CD4-positive, alpha-beta T cell treated with Interleukin-21 for 1 hour (primary cell): ENCODE measurements at regions not wholly inside any gene's neighbourhood (a gene's known extent, or its start where the extent isn't known, plus 50 kb on each side); places are given as distances from the start of the nearest gene placed in this dataset.

Experiments
- DNase-seq: peaks from one replicate; pipeline ENCODE4 v3.0.0-alpha.2; 2020

DNA sequence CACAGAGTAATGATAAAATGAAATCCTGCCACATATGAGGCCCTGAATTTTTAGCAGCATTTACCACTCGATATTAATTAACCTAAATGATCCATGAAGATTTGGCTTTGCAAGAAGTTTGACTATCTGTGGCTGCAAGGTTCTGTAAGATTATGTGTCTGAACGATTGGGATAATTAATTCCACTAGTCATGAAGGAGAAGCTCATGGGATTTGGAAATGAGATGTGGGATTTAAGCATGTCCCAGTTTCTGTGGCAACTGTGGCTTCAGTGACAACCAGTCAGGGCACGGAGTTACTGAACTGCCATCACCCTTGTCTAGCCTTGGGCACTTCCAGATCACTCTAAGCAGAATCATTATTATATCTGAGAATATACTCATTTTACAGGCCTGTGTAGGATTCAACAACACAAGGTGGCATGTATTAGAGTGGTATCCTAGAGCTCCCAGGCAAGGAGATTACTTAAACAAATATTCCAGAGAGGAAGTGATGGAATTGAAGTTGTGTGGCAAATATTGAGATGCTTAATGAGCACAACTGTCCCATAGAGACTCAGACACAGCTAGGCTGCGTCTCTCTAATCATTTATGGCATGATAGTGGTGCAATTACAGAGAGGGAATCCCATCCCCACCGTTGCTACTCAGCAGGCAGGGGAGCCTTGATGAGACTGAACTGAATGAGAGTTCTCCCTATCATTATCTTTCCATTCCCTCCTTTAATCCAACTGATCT, 205.0 kb upstream of the KRR1 start:
- DNase-seq, result no peak

DNA sequence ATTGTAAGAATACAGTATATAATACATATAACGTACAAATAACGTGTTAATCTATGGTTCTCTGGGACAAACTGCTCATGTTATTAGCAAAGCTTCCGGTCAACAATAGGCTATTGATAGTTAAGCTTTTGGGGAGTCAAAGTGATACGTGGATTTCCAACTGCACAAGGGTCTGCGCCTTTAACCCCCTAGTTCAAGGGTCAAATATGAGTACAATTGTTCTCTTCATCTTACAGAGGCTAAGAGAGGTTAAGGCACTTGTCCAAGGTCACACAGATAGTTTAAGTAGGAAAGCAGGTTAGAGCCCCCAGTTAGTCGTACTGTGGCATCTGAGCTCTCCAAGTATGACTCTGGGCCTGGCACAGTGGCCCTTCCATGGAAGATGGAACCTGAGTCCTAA, 204.3 kb upstream of the KRR1 start:
- no peak for DNase-seq

- DNase-seq, result no peak
Observed at GRCh38 chr12:75715323-75715644, 203.9 kb upstream of the KRR1 start.

GRCh38 chr12:75714462-75715322, 203.3 kb upstream of the KRR1 start:
- no peak for DNase-seq

- no peak for DNase-seq
Observed at GRCh38 chr12:75713434-75713833, 202.0 kb upstream of the KRR1 start.

- no peak for DNase-seq
Observed at GRCh38 chr12:75712223-75712622, 200.8 kb upstream of the KRR1 start.

DNA sequence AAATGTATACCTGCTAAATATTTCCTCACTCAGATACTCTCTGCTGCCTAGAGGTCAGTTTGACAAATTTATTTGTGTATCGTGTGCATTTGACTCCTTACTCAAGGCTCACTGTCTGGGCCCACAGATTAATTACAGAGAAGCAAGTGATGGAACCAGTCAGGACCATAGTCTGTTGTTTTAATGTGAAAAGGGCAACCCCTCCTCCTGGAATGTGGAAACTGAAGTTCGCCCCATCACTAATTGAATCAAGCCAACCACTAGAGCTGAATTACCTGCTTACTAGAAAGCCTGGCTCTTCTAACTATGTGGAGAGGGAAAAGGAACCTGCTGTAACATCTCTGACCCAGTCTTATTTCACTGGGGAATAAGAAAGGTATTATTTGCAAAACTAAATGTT, 199.9 kb upstream of the KRR1 start:
- DNase-seq, result no peak

DNA sequence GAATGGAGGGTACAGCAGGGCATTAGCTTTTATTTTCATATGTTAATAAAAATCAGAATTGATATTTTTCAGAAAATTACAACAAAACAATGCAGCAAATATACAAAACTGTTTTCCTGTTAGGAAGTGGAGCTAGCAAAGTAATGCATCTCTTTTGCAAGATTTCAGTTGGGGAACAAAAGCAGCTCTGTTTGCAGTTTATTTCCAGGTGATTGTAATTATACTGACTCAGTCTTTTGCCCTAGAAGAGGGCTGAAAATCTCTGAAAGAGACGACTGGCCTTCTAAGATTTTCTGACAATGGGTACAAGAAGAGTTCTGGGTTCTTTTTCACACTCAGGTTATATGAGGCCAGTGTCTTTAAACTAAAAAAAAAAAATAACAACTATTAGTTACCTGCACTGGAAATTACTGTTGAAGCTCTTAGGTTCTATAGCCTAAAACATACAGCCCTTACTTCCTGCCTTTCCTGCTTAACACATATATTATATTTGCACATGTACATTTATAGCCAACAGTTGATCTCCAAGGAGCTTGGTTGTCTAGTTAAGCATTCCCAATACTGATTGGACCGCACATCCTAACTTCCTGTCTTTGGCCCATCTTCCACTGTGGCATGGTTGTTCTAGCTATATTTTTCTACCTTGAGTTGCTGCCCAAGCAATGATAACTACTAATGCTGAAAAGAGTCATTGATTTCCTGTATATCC, 199.1 kb upstream of the KRR1 start:
- DNase-seq, result no peak

DNA sequence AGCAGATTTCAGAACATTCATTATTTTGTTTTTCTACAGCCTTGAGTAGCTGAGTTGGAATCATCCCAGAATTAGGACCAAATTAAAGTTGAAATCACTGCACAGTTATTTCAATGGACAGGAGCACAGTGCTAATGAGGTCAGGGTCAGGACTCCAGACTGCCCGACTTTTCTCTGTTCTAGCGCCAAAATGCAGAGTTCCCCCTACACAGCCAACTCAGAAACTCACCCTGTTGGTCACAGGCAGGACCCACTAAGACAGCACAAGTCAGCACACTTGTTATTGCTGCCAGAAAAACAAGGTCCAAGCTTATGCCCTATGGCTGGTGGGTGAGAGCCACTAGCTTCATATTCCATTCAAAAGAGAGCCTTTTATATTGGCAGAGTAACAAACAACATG, 198.1 kb upstream of the KRR1 start:
- DNase-seq, result no peak

GRCh38 chr12:75708802-75709201, 197.4 kb upstream of the KRR1 start:
- no peak for DNase-seq

GRCh38 chr12:75707983-75708382, 196.6 kb upstream of the KRR1 start:
- no peak for DNase-seq

GRCh38 chr12:75706786-75707605, 195.6 kb upstream of the KRR1 start:
- no peak for DNase-seq

GRCh38 chr12:75705749-75706711, 194.6 kb upstream of the KRR1 start:
- no peak for DNase-seq

DNA sequence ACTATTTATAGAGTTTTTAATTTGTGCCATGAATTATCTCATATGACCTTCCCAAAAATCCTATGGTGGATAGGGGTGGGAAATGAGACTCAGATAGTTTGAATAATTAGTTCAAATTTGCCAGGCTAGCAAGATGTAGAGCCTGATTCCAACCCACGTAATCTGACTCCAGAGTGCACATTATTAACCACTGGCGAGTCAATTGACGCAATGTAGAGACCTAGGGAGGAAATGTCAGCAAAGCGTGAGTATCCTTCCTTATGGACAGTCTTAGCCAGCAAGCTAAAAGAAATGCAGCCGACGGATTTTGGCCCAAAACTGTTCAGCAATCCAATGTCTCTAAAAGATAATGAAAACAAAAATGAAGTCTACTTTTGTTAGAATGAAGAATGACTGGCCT, 193.3 kb upstream of the KRR1 start:
- DNase-seq, result no peak

GRCh38 chr12:75704208-75704607, 192.8 kb upstream of the KRR1 start:
- DNase-seq, result no peak

DNA sequence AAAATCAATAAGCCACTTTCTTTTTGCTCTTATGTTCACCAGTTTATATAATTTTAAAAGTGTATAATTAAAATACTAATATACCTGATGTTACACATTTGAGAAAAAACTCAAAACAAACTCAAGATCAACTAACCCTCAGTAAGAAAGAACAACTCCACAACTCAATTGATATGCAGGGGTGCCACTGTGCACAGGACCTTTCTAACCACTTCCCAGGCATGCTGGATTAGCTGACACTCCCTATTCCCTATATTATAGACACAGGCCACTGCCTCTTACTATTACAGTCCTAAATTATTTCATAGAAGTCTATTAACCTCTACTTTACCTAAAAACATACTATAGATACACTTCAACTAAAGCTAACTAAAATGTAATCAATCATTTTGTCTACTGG, 191.7 kb upstream of the KRR1 start:
- DNase-seq, result no peak

GRCh38 chr12:75702477-75703093, 191.2 kb upstream of the KRR1 start:
- DNase-seq, result no peak

GRCh38 chr12:75701859-75702258, 190.4 kb upstream of the KRR1 start:
- no peak for DNase-seq

- no peak for DNase-seq
Observed at GRCh38 chr12:75699728-75700496, 188.5 kb upstream of the KRR1 start.

DNA sequence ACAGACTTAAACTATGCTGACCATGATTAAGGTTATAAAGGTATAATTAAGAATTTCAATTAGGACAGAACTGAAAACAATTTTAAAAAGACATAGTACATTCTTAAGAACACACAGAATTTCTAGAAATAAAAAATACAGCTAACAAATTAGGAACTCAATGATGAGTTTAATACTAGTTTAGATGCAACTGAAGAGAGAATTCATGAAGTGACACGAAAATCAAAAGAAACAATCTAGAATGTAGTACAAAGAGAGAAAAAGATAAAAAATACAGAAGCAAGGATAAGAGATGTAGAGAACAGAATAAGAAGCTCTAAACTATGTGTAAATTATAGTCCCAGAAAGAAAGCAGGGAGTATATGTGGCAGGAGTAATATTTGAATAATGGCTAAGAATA, 187.8 kb upstream of the KRR1 start:
- no peak for DNase-seq

DNA sequence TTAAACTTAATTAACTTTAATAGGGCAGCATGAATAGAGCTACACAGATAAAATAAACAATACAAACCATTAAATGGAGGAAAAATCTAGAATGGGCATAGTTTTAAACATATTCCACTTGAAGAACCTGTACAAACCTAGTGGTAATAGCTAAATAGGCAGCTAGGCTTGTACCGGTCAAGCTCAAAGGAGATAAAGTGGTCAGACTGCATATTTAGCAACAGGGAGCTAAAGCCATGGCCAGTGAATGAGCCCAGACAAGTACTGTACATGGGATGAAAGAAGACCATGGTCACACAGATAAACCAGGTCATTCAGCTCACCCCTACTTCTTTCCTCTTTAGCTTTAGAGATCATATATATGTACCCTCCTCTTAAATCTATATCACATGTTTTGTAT, 186.6 kb upstream of the KRR1 start:
- DNase-seq, result no peak
